Thoracic aorta (tissue), 2 donors: ENCODE measurements at regions not wholly inside any gene's neighbourhood (a gene's known extent, or its start where the extent isn't known, plus 50 kb on each side); places are given as distances from the start of the nearest gene placed in this dataset.
"Not testable (repeated sequence)": the region's sequence is repeated elsewhere in the genome, so short reads cannot be mapped to it uniquely, and the experiment has no call there.

Experiments
- ATAC-seq: fragments of 150-250 bp; one replicate; pipeline ENCODE4 v1.8.0; 2017; ENCODE audit warnings: low read depth; ENCODE audit not compliant: insufficient number of reproducible peaks, low FRiP score
- DNase-seq: peaks from one replicate; pipeline ENCODE4 v3.0.0-alpha.2; 2020; ENCODE audit warnings: low spot score
- H3K27ac ChIP-seq, 2 donors: fragments of 200-600 bp; sonication (generic); 1 replicate in 1 of 2; 2 replicates in 1 of 2; pipeline ENCODE4 v1.5.1; 2016; ENCODE audit warnings: mild to moderate bottlenecking in 2 of 2, moderate library complexity in 2 of 2
- H3K27me3 ChIP-seq: fragments of 200-600 bp; sonication (generic); replicated peaks from 2 replicates; pipeline ENCODE4 v1.6.0; 2016; ENCODE audit warnings: mild to moderate bottlenecking; ENCODE audit not compliant: insufficient read depth
- H3K36me3 ChIP-seq: fragments of 200-600 bp; sonication (generic); one replicate; pipeline ENCODE4 v1.5.1; 2016
- H3K4me1 ChIP-seq, 2 donors: fragments of 200-600 bp; sonication (generic); 1 replicate in 1 of 2; 2 replicates in 1 of 2; pipeline versions ENCODE4 v1.5.1 to v1.6.0; 2016; ENCODE audit warnings: low read depth in 2 of 2, mild to moderate bottlenecking in 1 of 2; ENCODE audit not compliant: control insufficient read depth in 1 of 2
- H3K4me3 ChIP-seq: fragments of 200-600 bp; sonication (generic); 2 replicates; pipeline ENCODE4 v1.5.1; 2016; ENCODE audit warnings: mild to moderate bottlenecking
- H3K9me3 ChIP-seq: fragments of 200-600 bp; sonication (generic); 2 replicates; pipeline ENCODE4 v1.5.1; 2016
- CTCF ChIP-seq: fragments of 200-600 bp; sonication (generic); IDR thresholded peaks from one replicate; pipeline ENCODE4 v1.5.1; 2019; ENCODE audit warnings: antibody characterized with exemption

- DNase-seq = no peak
- no peak overlapping the region for H3K27ac ChIP-seq
- no peaks in the 10 kb centered on the region for H3K27me3 ChIP-seq
- H3K4me3 ChIP-seq = no peak overlapping the region
- H3K36me3 ChIP-seq = no peaks in the 10 kb centered on the region
- no peak for TF ChIP-seq CTCF
- no peaks in the 10 kb centered on the region for H3K4me1 ChIP-seq
- H3K9me3 ChIP-seq = no peaks in the 10 kb centered on the region
- no peak for ATAC-seq
These were observed 85.9 kb downstream of the MAGED4 start for GRCh38 chrX:52270453-52271116.

GRCh38 chrX:52271206-52271605 is 86.5 kb downstream of the MAGED4 start:
- Histone ChIP-seq H3K27ac (no peak overlapping the region), H3K4me1 (no peaks in the 10 kb centered on the region), H3K9me3 (no peaks in the 10 kb centered on the region), H3K36me3 (no peaks in the 10 kb centered on the region), H3K4me3 (no peak overlapping the region), H3K27me3 (no peaks in the 10 kb centered on the region)
- no peak for TF ChIP-seq CTCF
- no peak for ATAC-seq
- DNase-seq = no peak

- no peaks in the 10 kb centered on the region for H3K9me3 ChIP-seq
- no peak for DNase-seq
- no peak overlapping the region for H3K4me3 ChIP-seq
- TF ChIP-seq CTCF = no peak
- no peak overlapping the region for H3K27ac ChIP-seq
- H3K36me3 ChIP-seq = no peaks in the 10 kb centered on the region
- H3K4me1 ChIP-seq = no peaks in the 10 kb centered on the region
- ATAC-seq = no peak
- H3K27me3 ChIP-seq = no peaks in the 10 kb centered on the region
These were observed 91.2 kb upstream of the XAGE2 start for GRCh38 chrX:52277666-52278065.

GRCh38 chrX:52280812-52281211 is 88.0 kb upstream of the XAGE2 start:
- no peaks in the 10 kb centered on the region for H3K4me1 ChIP-seq
- no peak overlapping the region for H3K27ac ChIP-seq
- no peak for TF ChIP-seq CTCF
- no peaks in the 10 kb centered on the region for H3K9me3 ChIP-seq
- H3K27me3 ChIP-seq = no peaks in the 10 kb centered on the region
- no peak for DNase-seq
- no peak overlapping the region for H3K4me3 ChIP-seq
- H3K36me3 ChIP-seq = no peaks in the 10 kb centered on the region
- no peak for ATAC-seq

GRCh38 chrX:52284865-52285264 is 84.0 kb upstream of the XAGE2 start:
- Histone ChIP-seq H3K36me3 (no peaks in the 10 kb centered on the region), H3K4me3 (no peak overlapping the region), H3K9me3 (no peaks in the 10 kb centered on the region), H3K27me3 (no peaks in the 10 kb centered on the region), H3K4me1 (no peaks in the 10 kb centered on the region), H3K27ac (no peak overlapping the region)
- no peak for TF ChIP-seq CTCF
- no peak for DNase-seq
- ATAC-seq = no peak

- not testable (repeated sequence) for ATAC-seq, H3K4me3 ChIP-seq, H3K27me3 ChIP-seq, H3K9me3 ChIP-seq, DNase-seq, H3K27ac ChIP-seq, H3K4me1 ChIP-seq, H3K36me3 ChIP-seq
These were observed 69.9 kb upstream of the XAGE2 start for GRCh38 chrX:52298968-52299367.

GRCh38 chrX:52308532-52308931 is 60.3 kb upstream of the XAGE2 start:
- H3K4me3 ChIP-seq, ATAC-seq, H3K27me3 ChIP-seq, DNase-seq, H3K27ac ChIP-seq, H3K4me1 ChIP-seq, H3K36me3 ChIP-seq, H3K9me3 ChIP-seq: not testable (repeated sequence)
